ENCODE measurements at regions not wholly inside any gene's neighbourhood (a gene's known extent, or its start where the extent isn't known, plus 50 kb on each side); places are given as distances from the start of the nearest gene placed in this dataset.

GRCh38 chr1:235918032-235918431 lies 51.3 kb upstream of the LYST start:
- Histone ChIP-seq H3K9me2 (ENCODE audit: insufficient read depth, low read length) (no peaks in the 10 kb centered on the region), H3K79me2 (ENCODE audit: insufficient read depth, low read depth, low read length) (no peaks in the 10 kb centered on the region), H3K4me3 (ENCODE audit: low read depth, low read length, poor library complexity, severe bottlenecking) (no peak overlapping the region), H3K4me2 (ENCODE audit: low read length) (no peak overlapping the region), H4K20me1 (ENCODE audit: insufficient read depth, low read length) (no peaks in the 10 kb centered on the region), H3K9me3 (ENCODE audit: low read length) (no peaks in the 10 kb centered on the region), H3K27ac (ENCODE audit: low read depth, low read length, poor library complexity, severe bottlenecking) (no peak overlapping the region), H3K36me3 (ENCODE audit: insufficient read depth, low read length) (no peaks in the 10 kb centered on the region), H2AFZ (ENCODE audit: low read length) (no peak overlapping the region), H3K4me1 (ENCODE audit: insufficient read depth, low read length, poor library complexity, severe bottlenecking) (no peaks in the 10 kb centered on the region)
- BruUV-seq (replicated peaks), result no TSS peak
- no peak for DNase-seq (ENCODE audit: low spot score)
- TF ChIP-seq CTCF (conservative IDR thresholded peaks at IDR 0.05; ENCODE audit: low read length), result no peak
- TF ChIP-seq EZH2phosphoT487 (IDR thresholded peaks at IDR 0.05; ENCODE audit: borderline replicate concordance, low read depth, low read length), result no peak
- ChIA-PET CTCF (ENCODE audit: unreplicated experiment) (no interaction called here), POLR2A (interaction anchor here (1.1 kb wide), 1 partner anchor 16 kb away, joined by 3 read pairs; no protein-coding TSS in a partner anchor)
- intact Hi-C loops (cut with micrococcal nuclease; ENCODE audit: unreplicated experiment), result no loop called here

- Histone ChIP-seq H3K4me2 (ENCODE audit: low read length) (no peak overlapping the region), H3K4me3 (ENCODE audit: low read depth, low read length, poor library complexity, severe bottlenecking) (no peak overlapping the region), H3K9me3 (ENCODE audit: low read length) (no peaks in the 10 kb centered on the region), H3K36me3 (ENCODE audit: insufficient read depth, low read length) (no peaks in the 10 kb centered on the region), H2AFZ (ENCODE audit: low read length) (peak overlapping the region; percentile 26; the same call in 1 of the 2 replicates), H3K27ac (ENCODE audit: low read depth, low read length, poor library complexity, severe bottlenecking) (no peak overlapping the region), H3K79me2 (ENCODE audit: insufficient read depth, low read depth, low read length) (no peaks in the 10 kb centered on the region), H3K4me1 (ENCODE audit: insufficient read depth, low read length, poor library complexity, severe bottlenecking) (no peaks in the 10 kb centered on the region), H4K20me1 (ENCODE audit: insufficient read depth, low read length) (no peaks in the 10 kb centered on the region), H3K9me2 (ENCODE audit: insufficient read depth, low read length) (no peaks in the 10 kb centered on the region)
- ChIA-PET POLR2A (interaction anchor here (1.1 kb wide), 1 partner anchor 16 kb away, joined by 3 read pairs; no protein-coding TSS in a partner anchor), CTCF (ENCODE audit: unreplicated experiment) (no interaction called here)
- intact Hi-C loops (cut with micrococcal nuclease; ENCODE audit: unreplicated experiment), result no loop called here
- DNase-seq (ENCODE audit: low spot score), result no peak
- TF ChIP-seq EZH2phosphoT487 (IDR thresholded peaks at IDR 0.05; ENCODE audit: borderline replicate concordance, low read depth, low read length), result no peak
- no peak for TF ChIP-seq CTCF (conservative IDR thresholded peaks at IDR 0.05; ENCODE audit: low read length)
- no TSS peak for BruUV-seq (replicated peaks)
Measured at GRCh38 chr1:235917267-235917811, 50.6 kb upstream of the LYST start.

Data from OCI-LY7 (cell line).